Activated gamma-delta T cell (primary cell): ENCODE measurements at regions not wholly inside any gene's neighbourhood (a gene's known extent, or its start where the extent isn't known, plus 50 kb on each side); places are given as distances from the start of the nearest gene placed in this dataset.
A peak's percentile ranks its signal among the peaks of the same experiment; 100 is the strongest.

Experiments used
- DNase-seq: peaks from one replicate; lab custom pipeline; 2025; lab: John Stamatoyannopoulos, UW

- DNase-seq: no peak
Observed at GRCh38 chr5:54884195-54884536, 101.2 kb downstream of the ESM1 start.

GRCh38 chr5:54883374-54884194, 101.8 kb downstream of the ESM1 start:
- DNase-seq: peak; percentile 17

DNA sequence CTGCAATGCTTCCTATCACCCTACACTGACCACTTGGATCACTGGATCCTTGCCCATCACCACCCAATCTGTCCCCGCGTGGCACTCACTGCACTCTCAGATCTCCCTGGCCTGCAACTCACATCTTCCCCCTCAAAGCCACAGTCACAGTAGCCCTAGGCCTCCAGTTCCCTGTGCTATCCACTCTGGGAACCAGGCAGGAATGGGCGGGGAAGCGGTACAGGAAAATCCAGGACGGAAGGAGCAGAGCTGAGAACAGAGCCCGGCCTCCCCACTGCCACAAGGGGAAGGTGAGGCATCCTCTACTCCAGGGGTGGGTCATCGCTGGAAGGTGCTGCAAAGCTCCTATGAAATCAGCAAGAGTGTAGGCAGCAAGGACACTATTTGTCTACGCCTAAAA, 102.6 kb downstream of the ESM1 start:
- no peak for DNase-seq

- DNase-seq: no peak
Observed at GRCh38 chr5:54882101-54882500, 103.3 kb downstream of the ESM1 start.

DNA sequence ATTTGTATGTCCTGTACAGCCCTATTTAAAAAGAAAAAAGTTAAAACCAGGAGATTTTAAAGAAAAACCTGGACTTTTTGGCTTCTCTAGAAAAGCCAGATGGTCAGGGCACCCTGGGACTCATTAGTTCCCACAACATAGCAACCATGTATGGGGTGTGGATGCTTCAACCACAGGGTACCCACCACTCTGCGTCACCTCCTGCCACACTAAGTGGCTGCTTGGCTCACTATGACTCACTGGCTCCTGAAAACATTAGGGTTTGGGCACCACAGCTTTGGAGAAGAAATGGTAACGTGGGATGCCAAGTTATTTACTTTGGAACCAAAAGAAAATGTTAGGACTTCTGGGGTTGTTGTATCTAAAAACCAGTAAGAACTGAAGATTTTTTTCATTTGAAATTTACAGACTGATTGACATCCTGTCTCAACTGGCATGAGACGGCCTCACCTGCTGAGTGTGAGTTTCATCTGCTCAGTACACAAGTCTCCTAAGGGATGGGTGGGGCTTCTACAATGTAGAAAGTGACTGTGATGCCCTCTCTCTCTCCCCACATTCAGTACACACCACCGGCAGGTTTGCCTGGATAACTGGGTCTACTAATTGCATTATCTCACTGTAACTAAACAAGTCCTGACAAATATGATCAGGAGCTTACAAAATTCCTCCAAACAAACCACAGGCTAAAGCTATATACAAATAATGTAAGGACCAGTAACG, 103.9 kb downstream of the ESM1 start:
- DNase-seq: no peak

GRCh38 chr5:54876976-54877375, 108.4 kb downstream of the ESM1 start:
- DNase-seq: no peak

GRCh38 chr5:54876556-54876955, 108.8 kb downstream of the ESM1 start:
- no peak for DNase-seq

DNA sequence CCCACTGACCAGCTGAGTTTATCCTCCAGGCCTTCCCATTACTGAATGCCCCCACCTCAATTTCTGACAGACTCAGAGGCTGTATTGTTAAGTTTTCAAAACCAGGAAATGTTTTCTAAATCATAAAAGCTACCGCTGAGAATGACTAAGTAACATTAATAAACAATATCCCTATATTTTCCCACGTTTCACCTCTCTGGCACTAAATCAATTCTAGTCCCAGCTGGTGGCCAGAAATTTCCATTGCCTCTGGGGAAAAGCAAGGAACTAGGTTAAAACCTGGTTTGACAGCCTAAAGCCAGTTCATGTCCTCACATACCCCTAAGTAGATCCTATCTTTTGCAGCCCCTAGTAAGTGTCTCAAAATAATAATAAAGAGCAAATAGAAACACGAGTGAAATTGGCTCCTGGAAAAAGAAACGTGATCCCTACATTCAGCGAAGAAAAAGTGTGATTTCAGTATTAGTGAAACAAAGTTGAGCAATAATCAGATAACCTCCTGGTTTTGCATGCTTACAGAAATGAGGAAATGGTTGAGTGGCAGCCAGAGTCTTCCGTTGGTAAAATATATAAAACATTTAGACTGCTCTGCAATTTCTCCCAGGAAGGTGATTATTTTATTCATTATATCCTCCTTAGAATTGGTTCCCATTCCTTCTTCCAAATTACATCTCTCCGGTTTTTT, 110.9 kb downstream of the ESM1 start:
- DNase-seq: no peak

GRCh38 chr5:54873691-54874090, 111.7 kb downstream of the ESM1 start:
- DNase-seq: no peak

DNA sequence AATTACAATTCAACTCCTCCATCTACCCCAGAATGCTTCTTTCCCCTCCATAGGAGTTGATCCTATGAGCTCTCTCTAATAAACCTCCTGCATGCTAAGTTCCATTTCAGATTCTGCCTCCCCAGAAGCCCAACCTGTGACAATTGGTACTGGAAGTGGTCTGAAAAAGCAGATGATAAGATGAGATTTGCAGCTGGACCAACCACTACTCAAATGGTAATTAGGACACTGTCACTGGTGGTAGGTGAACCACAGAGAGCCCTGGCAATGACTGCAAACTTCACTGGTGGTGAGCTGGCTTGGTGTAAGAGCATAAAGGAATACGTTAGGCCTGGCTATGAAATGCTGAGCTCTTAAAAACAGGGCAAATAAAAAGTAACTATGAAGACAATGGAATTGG, 112.6 kb downstream of the ESM1 start:
- DNase-seq: no peak

- DNase-seq: no peak
Observed at GRCh38 chr5:54870271-54870670, 115.1 kb downstream of the ESM1 start.

GRCh38 chr5:54869691-54870090, 115.7 kb downstream of the ESM1 start:
- DNase-seq: no peak

GRCh38 chr5:54868511-54869483, 116.6 kb downstream of the ESM1 start:
- DNase-seq: no peak

- no peak for DNase-seq
Observed at GRCh38 chr5:54867310-54867944, 118.0 kb downstream of the ESM1 start.

GRCh38 chr5:54864911-54865515, 120.4 kb downstream of the ESM1 start:
- DNase-seq: peak; percentile 7

GRCh38 chr5:54862036-54862435, 123.4 kb downstream of the ESM1 start:
- DNase-seq: no peak

GRCh38 chr5:54861212-54861894, 124.0 kb downstream of the ESM1 start:
- no peak for DNase-seq

DNA sequence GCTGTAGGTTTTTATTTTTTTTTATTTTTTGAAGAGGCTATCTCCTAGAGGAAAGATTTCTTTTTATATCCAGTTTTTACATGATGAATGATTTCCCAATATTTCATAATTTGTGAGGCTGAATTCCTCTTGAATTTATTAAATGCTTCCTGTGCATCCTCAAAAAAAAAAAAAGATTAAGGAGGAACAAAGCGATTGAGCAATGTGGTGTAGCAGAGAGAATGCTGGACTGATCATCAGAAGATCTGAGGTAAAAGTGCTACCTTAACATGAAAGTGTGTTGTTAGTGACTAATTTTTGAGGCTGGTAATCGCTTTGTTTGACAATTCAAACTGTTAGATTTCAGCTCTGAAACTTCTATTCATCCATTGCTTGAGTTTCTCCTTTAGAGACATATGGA, 125.1 kb downstream of the ESM1 start:
- DNase-seq: no peak

DNA sequence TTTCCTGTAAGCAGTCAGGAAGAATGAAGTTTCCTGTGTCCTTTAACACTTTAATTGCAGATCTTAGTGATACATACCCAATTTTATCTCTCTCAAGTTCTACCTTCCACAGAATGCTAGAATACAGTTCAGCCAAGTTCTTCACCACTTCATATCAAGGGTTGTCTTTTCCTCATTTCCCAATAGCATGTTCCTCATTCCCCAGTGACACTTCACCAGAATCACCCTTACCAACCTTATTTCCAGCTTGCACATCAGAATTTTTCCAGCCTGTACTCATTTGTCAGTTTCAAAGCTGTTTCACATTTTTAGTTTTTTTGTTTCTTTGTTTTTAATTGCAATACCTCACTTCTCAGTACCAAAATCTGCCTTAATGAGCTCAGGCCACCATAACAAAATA, 126.1 kb downstream of the ESM1 start:
- no peak for DNase-seq

- no peak for DNase-seq
Observed at GRCh38 chr5:54854883-54855581, 130.4 kb downstream of the ESM1 start.
